Endothelial cell of umbilical vein (primary cell): ENCODE measurements at regions not wholly inside any gene's neighbourhood (a gene's known extent, or its start where the extent isn't known, plus 50 kb on each side); places are given as distances from the start of the nearest gene placed in this dataset.

Source experiments
- BruUV-seq: library from RNA; stranded (reverse); fragments of 400-500 nt; replicated peaks from 2 replicates; lab custom pipeline; 2021; lab: Mats Ljungman, UMichigan
- CTCF ChIA-PET: fragments of 300-600, 350-600 bp; sonication (Branson Sonifier 250); formaldehyde crosslinking; loops from one replicate; lab custom pipeline; 2021; ENCODE audit warnings: antibody characterized with exemption, inconsistent platforms; lab: Charles Lee
- POLR2A ChIA-PET: fragments of 300-600, 350-600 bp; sonication (Branson Sonifier 250); formaldehyde crosslinking; loops from one replicate; lab custom pipeline; 2021; ENCODE audit warnings: antibody characterized with exemption, inconsistent platforms; lab: Charles Lee
- DNase-seq: peaks from one replicate; pipeline ENCODE4 v3.0.0-alpha.2; 2011; ENCODE audit warnings: low read depth, low spot score
- FAIRE-seq: peaks from 2 replicates; lab custom pipeline; 2011; peaks lifted over from hg19 to GRCh38; lab: Jason Lieb, UNC
- H2AFZ ChIP-seq: 2 replicates; pipeline ENCODE4 v1.6.0; 2012; ENCODE audit warnings: low read depth, low read length, control low read depth, inconsistent platforms
- H3K27ac ChIP-seq: 2 replicates; pipeline ENCODE4 v1.5.1; 2011; ENCODE audit warnings: low read depth, mild to moderate bottlenecking, control low read depth, low read length, moderate library complexity; ENCODE audit not compliant: insufficient read depth
- H3K27me3 ChIP-seq, 2 experiments: 2 replicates each; pipeline versions ENCODE4 v1.6.0 to v1.6.1; 2011; ENCODE audit warnings: low read length in 2 of 2, mixed read lengths in 1 of 2; ENCODE audit not compliant: control insufficient read depth in 2 of 2, insufficient read depth in 2 of 2
- H3K36me3 ChIP-seq, 2 experiments: 2 replicates in 1 of 2; 3 replicates in 1 of 2; pipeline ENCODE4 v1.5.1; 2011; ENCODE audit warnings: low read length in 2 of 2, mild to moderate bottlenecking in 1 of 2, moderate library complexity in 1 of 2; ENCODE audit not compliant: control insufficient read depth in 2 of 2, insufficient read depth in 2 of 2; ENCODE audit errors: extremely low read depth in 1 of 2
- H3K4me1 ChIP-seq: 3 replicates; pipeline ENCODE4 v1.5.1; 2011; ENCODE audit warnings: mild to moderate bottlenecking, low read length; ENCODE audit not compliant: control insufficient read depth, insufficient read depth; ENCODE audit errors: extremely low read depth
- H3K4me2 ChIP-seq: 2 replicates; pipeline ENCODE4 v1.6.1; 2011; ENCODE audit warnings: low read length, control low read depth, mixed read lengths; ENCODE audit not compliant: insufficient read depth
- H3K4me3 ChIP-seq, 3 experiments: fragments of 200-600 bp in 1 of 3; sonication (generic), shearing (Covaris generic) in 1 of 3; replicated peaks in 1 of 3; 2 replicates each; pipeline ENCODE4 v1.5.1; 2011 to 2016; ENCODE audit warnings: control low read depth in 3 of 3, low read length in 3 of 3, mild to moderate bottlenecking in 2 of 3, inconsistent platforms in 1 of 3, low read depth in 1 of 3, moderate library complexity in 1 of 3; ENCODE audit not compliant: insufficient read depth in 1 of 3
- H3K79me2 ChIP-seq: 2 replicates; pipeline ENCODE4 v1.6.0; 2012; ENCODE audit warnings: low read length, inconsistent platforms; ENCODE audit not compliant: control insufficient read depth, insufficient read depth
- H3K9ac ChIP-seq: replicated peaks from 2 replicates; pipeline ENCODE3; 2011; ENCODE audit warnings: low read length, control low read depth; ENCODE audit not compliant: insufficient read depth; ENCODE audit errors: extremely low read depth
- H3K9me1 ChIP-seq: replicated peaks from 3 replicates; pipeline ENCODE4 v1.6.0; 2011; ENCODE audit warnings: mild to moderate bottlenecking, low read length; ENCODE audit not compliant: control insufficient read depth, insufficient read depth; ENCODE audit errors: extremely low read depth
- H3K9me3 ChIP-seq: replicated peaks from 2 replicates; pipeline ENCODE4 v1.5.1; 2012; ENCODE audit warnings: low read length, inconsistent platforms; ENCODE audit not compliant: control insufficient read depth, insufficient read depth
- H4K20me1 ChIP-seq: replicated peaks from 2 replicates; pipeline ENCODE3; 2011; ENCODE audit warnings: mild to moderate bottlenecking, low read length; ENCODE audit not compliant: control insufficient read depth, insufficient read depth; ENCODE audit errors: extremely low read depth
- EZH2 ChIP-seq: IDR thresholded peaks from 2 replicates; pipeline ENCODE4 v1.6.1; 2012; ENCODE audit warnings: borderline replicate concordance, low read depth, mild to moderate bottlenecking, moderate library complexity, low read length, inconsistent platforms; ENCODE audit not compliant: severe bottlenecking
- FOS ChIP-seq: IDR thresholded peaks from 2 replicates; pipeline ENCODE4 v1.6.1; 2011; ENCODE audit warnings: mild to moderate bottlenecking, low read length, moderate library complexity, borderline replicate concordance; ENCODE audit not compliant: insufficient read depth
- GATA2 ChIP-seq: IDR thresholded peaks from 2 replicates; pipeline ENCODE4 v1.7.0; 2011; ENCODE audit warnings: low read depth, mild to moderate bottlenecking, moderate library complexity, mixed read lengths, low read length; ENCODE audit not compliant: insufficient read length, insufficient read depth
- JUN ChIP-seq: IDR thresholded peaks from 2 replicates; pipeline ENCODE4 v1.6.1; 2011; ENCODE audit warnings: borderline replicate concordance, low read depth; ENCODE audit not compliant: insufficient read length, insufficient read depth
- MYC ChIP-seq: IDR thresholded peaks from one replicate; pipeline ENCODE4 v1.6.1; 2011; ENCODE audit warnings: mild to moderate bottlenecking, low read depth, low read length
- POLR2A ChIP-seq: IDR thresholded peaks from 2 replicates; pipeline ENCODE4 v1.6.1; 2012; ENCODE audit warnings: low read depth, mild to moderate bottlenecking, control low read depth, low read length
- POLR2AphosphoS5 ChIP-seq: IDR thresholded peaks from 2 replicates; pipeline ENCODE4 v1.6.1; 2012; ENCODE audit warnings: low read depth, mild to moderate bottlenecking, control low read depth, low read length, moderate library complexity; ENCODE audit not compliant: insufficient read depth
- dilution Hi-C: fragments of 300-500 bp; cut with MboI; formaldehyde crosslinking; loops from one replicate; pipeline ENCODE4 v1.15.0; 2019; ENCODE audit warnings: low sequenced_read_pairs; ENCODE audit not compliant: extremely low pct_ligation_motif_present
- intact Hi-C: fragments of 100-400 bp; cut with micrococcal nuclease; formaldehyde crosslinking; loops from one replicate; pipeline ENCODE4 v1.10.0; 2022
- TF ChIP-seq, protein P1 (sequence below), 2 donors: IDR thresholded peaks; 1 replicate in 1 of 2; 2 replicates in 1 of 2; pipeline ENCODE4 v1.5.1; 2011; ENCODE audit warnings: low read length in 2 of 2, mild to moderate bottlenecking in 2 of 2, moderate library complexity in 2 of 2, control low read depth in 1 of 2, inconsistent platforms in 1 of 2, low read depth in 1 of 2; ENCODE audit not compliant: insufficient read depth in 1 of 2; ENCODE audit errors: extremely low read depth in 1 of 2
- TF ChIP-seq, protein P2 (sequence below): IDR thresholded peaks from 2 replicates; pipeline ENCODE4 v1.6.1; 2011; ENCODE audit not compliant: insufficient read depth, insufficient read length

DNA sequence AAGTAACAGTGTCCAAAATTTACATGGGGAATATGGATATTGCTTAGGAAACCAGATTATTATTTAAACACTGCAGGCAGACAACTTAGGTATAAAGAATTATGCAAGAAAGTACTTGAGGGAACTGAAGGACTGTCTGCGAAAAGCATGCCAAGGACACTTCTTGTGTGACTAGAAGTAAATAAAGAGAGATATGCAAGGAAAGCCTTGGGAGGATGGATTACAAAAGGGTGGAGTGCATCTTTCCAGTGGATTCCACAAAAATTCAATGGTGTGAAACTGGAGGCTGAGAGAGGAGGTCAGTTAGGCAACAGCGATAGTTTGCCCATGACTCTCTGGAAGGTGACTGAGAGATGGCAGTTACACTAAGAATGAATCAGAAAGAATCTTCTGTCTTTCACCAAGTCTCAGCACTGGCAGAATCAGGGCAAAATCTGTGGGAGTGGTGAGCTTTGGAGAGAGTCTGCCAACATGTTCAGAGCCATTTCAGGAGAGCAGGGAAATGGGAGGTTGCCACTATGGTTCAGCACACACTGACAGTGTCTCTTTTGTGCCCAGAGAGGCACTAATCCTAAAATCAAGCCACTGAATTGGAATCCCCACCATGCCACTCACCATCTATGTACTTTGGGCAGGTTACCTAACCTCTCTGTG, 331.6 kb downstream of the BMPER start:
- H3K27ac ChIP-seq, result no peak overlapping the region
- TF ChIP-seq, protein P1, sequence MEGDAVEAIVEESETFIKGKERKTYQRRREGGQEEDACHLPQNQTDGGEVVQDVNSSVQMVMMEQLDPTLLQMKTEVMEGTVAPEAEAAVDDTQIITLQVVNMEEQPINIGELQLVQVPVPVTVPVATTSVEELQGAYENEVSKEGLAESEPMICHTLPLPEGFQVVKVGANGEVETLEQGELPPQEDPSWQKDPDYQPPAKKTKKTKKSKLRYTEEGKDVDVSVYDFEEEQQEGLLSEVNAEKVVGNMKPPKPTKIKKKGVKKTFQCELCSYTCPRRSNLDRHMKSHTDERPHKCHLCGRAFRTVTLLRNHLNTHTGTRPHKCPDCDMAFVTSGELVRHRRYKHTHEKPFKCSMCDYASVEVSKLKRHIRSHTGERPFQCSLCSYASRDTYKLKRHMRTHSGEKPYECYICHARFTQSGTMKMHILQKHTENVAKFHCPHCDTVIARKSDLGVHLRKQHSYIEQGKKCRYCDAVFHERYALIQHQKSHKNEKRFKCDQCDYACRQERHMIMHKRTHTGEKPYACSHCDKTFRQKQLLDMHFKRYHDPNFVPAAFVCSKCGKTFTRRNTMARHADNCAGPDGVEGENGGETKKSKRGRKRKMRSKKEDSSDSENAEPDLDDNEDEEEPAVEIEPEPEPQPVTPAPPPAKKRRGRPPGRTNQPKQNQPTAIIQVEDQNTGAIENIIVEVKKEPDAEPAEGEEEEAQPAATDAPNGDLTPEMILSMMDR (IDR thresholded peaks at IDR 0.05; ENCODE audit: extremely low read depth in 1 of 2, insufficient read depth in 1 of 2, low read depth in 1 of 2, low read length in 2 of 2), result no peak
- TF ChIP-seq POLR2A, result no peak
- no peaks in the 10 kb centered on the region for H3K9me1 ChIP-seq
- ChIA-PET CTCF (no interaction called here), POLR2A (no interaction called here)
- H4K20me1 ChIP-seq, result no peaks in the 10 kb centered on the region
- no peak for FAIRE-seq
- no peak overlapping the region for H3K4me3 ChIP-seq
- H2AFZ ChIP-seq, result no peak overlapping the region
- no peaks in the 10 kb centered on the region for H3K4me1 ChIP-seq
- peaks cover 2 to 3% of the 10 kb centered on the region in 2 experiments for H3K27me3 ChIP-seq
- no peaks in the 10 kb centered on the region for H3K36me3 ChIP-seq
- no TSS peak for BruUV-seq
- H3K4me2 ChIP-seq, result no peak overlapping the region
- H3K9me3 ChIP-seq, result no peaks in the 10 kb centered on the region
- DNase-seq, result no peak
- no peak overlapping the region for H3K9ac ChIP-seq
- intact Hi-C loops (no loop called here), dilution Hi-C loops (no loop called here)
- H3K79me2 ChIP-seq, result no peaks in the 10 kb centered on the region

DNA sequence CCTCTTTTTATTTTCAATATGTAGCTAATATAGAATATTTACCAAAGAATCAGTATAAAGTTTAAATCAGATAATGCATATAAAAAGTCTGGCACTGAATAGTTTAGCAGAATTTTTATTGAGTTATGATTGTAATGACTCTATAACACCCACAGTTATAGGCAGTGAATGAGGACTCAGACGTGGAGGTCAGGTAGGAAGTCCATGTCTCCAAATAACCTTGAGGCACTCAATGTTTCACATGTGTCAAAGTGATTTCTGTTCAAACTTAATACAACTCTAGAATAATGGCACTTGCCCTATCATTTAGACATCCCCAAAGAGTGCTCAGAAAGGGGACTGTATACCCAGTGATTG, 332.1 kb downstream of the BMPER start:
- DNase-seq, result no peak
- CTCF ChIA-PET, result no interaction called here

More for the DNA sequence above, 332.1 kb downstream of the BMPER start:
- Histone ChIP-seq H3K4me1 (no peaks in the 10 kb centered on the region), H2AFZ (no peak overlapping the region), H4K20me1 (no peaks in the 10 kb centered on the region), H3K9ac (no peak overlapping the region), H3K4me2 (no peak overlapping the region), H3K36me3 (no peaks in the 10 kb centered on the region), H3K9me1 (no peaks in the 10 kb centered on the region), H3K9me3 (no peaks in the 10 kb centered on the region), H3K27me3 (peaks cover 2 to 3% of the 10 kb centered on the region in 2 experiments), H3K79me2 (no peaks in the 10 kb centered on the region), H3K27ac (no peak overlapping the region), H3K4me3 (no peak overlapping the region)
- intact Hi-C loops (no loop called here), dilution Hi-C loops (no loop called here)
- POLR2A ChIA-PET, result no interaction called here
- no TSS peak for BruUV-seq
- no peak for FAIRE-seq
- TF ChIP-seq POLR2AphosphoS5, result no peak
- no peak for TF ChIP-seq EZH2
- TF ChIP-seq, protein P1 (IDR thresholded peaks at IDR 0.05; ENCODE audit: extremely low read depth in 1 of 2, insufficient read depth in 1 of 2, low read depth in 1 of 2, low read length in 2 of 2), result no peak
- no peak for TF ChIP-seq POLR2A
- TF ChIP-seq, protein P2, sequence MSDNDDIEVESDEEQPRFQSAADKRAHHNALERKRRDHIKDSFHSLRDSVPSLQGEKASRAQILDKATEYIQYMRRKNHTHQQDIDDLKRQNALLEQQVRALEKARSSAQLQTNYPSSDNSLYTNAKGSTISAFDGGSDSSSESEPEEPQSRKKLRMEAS, result no peak
- no peak for TF ChIP-seq GATA2
- no peak for TF ChIP-seq JUN
- no peak for TF ChIP-seq MYC
- TF ChIP-seq FOS, result no peak
